ENCODE measurements at regions not wholly inside any gene's neighbourhood (a gene's known extent, or its start where the extent isn't known, plus 50 kb on each side); places are given as distances from the start of the nearest gene placed in this dataset.
A peak's percentile ranks its signal among the peaks of the same experiment; 100 is the strongest.
"Not testable (repeated sequence)": the region's sequence is repeated elsewhere in the genome, so short reads cannot be mapped to it uniquely, and the experiment has no call there.

DNA sequence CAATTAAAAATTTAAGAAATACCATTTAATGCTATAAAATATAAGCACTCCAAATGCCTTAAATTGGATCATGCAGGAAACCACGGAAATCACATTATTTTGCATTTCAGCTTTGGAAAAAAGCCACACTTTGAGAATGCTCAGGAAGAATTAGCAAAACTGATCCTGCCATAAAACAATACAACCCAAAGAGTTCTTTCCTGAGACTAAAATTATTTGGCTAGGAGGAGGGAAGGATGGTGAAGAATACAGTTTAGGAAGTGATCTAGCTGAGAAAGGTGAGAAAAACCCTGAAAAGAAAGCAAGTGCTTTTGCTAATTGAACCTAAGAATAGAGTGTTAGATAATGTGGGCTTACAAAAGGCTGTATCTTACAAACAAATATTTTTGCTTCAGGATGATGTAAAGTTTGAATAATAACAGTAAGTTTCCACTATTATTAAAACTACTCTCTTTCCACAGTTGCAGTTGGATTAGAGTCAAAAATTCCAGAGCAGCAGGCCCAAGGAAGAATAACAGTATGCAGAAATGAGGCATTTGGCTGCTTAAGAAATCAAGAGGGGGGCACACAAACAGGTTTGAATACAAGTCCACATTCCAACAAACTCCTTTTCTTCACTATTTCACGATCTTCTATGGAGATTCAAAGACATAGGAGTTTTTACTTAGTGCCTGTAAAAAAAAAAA is 565.4 kb downstream of the RFPL4B start:
- DNase-seq = no peak

GRCh38 chr6:112919744-112920143 is 572.6 kb downstream of the RFPL4B start:
- intact Hi-C loops (cut with DNase I; ENCODE audit: low total_unique reads); H3K36me3 ChIP-seq; H3K27ac ChIP-seq; H3K27me3 ChIP-seq; H3K4me1 ChIP-seq; DNase-seq; H3K4me3 ChIP-seq: not testable (repeated sequence)
- H3K9me3 ChIP-seq = peaks cover 0 to 14% (median 12%) of the 10 kb centered on the region in 3 donors

More for the DNA sequence above, 565.4 kb downstream of the RFPL4B start:
- peak overlapping the region in 1 of 2 donors; percentile 37 for H3K27ac ChIP-seq
- H3K9me3 ChIP-seq = no peaks in the 10 kb centered on the region
- H3K27me3 ChIP-seq = no peaks in the 10 kb centered on the region
- H3K36me3 ChIP-seq = no peaks in the 10 kb centered on the region
- H3K4me3 ChIP-seq = no peak overlapping the region
- TF ChIP-seq CTCF (IDR thresholded peaks at IDR 0.05) = no peak
- H3K4me1 ChIP-seq = peaks cover 0 to 20% (median 10%) of the 10 kb centered on the region in 4 donors
- intact Hi-C loops (cut with DNase I; ENCODE audit: low total_unique reads) = no loop called here

DNA sequence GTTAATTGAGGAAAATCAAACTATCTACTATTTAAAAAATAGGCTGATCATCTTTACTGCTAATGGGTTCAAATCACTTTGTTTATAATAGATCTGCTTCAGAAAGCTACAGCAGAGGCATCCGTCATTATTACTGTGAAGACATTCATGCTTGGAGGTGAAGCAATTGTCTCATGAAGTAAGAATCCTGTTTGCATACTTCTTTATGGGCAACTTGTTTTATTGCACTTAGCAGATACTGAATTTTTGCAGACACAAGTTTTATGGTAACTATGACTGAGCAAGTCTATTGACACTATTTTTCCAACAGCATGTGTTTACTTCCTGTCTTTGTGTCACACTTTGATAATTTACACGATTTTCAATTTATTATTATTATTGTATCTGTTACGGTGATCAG is 573.9 kb downstream of the RFPL4B start:
- intact Hi-C loops (cut with DNase I; ENCODE audit: low total_unique reads) = no loop called here
- H3K36me3 ChIP-seq = no peaks in the 10 kb centered on the region
- no peak overlapping the region for H3K4me3 ChIP-seq
- H3K27ac ChIP-seq = no peak overlapping the region
- H3K27me3 ChIP-seq = no peaks in the 10 kb centered on the region
- peaks cover 0 to 14% (median 12%) of the 10 kb centered on the region in 3 donors for H3K9me3 ChIP-seq
- no peak for TF ChIP-seq CTCF (IDR thresholded peaks at IDR 0.05)
- no peak for DNase-seq
- no peaks in the 10 kb centered on the region for H3K4me1 ChIP-seq

GRCh38 chr6:112923940-112924587 is 576.9 kb downstream of the RFPL4B start:
- Histone ChIP-seq H3K27me3 (no peaks in the 10 kb centered on the region), H3K9me3 (peaks cover 0 to 14% (median 12%) of the 10 kb centered on the region in 3 donors), H3K27ac (no peak overlapping the region), H3K4me1 (no peaks in the 10 kb centered on the region), H3K4me3 (no peak overlapping the region), H3K36me3 (no peaks in the 10 kb centered on the region)
- intact Hi-C loops (cut with DNase I; ENCODE audit: low total_unique reads) = no loop called here
- no peak for TF ChIP-seq CTCF (IDR thresholded peaks at IDR 0.05)
- no peak for DNase-seq

GRCh38 chr6:112925702-112926101 is 578.6 kb downstream of the RFPL4B start:
- Histone ChIP-seq H3K4me3 (no peak overlapping the region), H3K27ac (no peak overlapping the region), H3K9me3 (peaks cover 0 to 14% (median 12%) of the 10 kb centered on the region in 3 donors), H3K36me3 (no peaks in the 10 kb centered on the region), H3K4me1 (peaks cover 0 to 4% (median 0%) of the 10 kb centered on the region in 4 donors), H3K27me3 (no peaks in the 10 kb centered on the region)
- intact Hi-C loops (cut with DNase I; ENCODE audit: low total_unique reads) = no loop called here
- DNase-seq = no peak
- TF ChIP-seq CTCF (IDR thresholded peaks at IDR 0.05) = no peak

DNA sequence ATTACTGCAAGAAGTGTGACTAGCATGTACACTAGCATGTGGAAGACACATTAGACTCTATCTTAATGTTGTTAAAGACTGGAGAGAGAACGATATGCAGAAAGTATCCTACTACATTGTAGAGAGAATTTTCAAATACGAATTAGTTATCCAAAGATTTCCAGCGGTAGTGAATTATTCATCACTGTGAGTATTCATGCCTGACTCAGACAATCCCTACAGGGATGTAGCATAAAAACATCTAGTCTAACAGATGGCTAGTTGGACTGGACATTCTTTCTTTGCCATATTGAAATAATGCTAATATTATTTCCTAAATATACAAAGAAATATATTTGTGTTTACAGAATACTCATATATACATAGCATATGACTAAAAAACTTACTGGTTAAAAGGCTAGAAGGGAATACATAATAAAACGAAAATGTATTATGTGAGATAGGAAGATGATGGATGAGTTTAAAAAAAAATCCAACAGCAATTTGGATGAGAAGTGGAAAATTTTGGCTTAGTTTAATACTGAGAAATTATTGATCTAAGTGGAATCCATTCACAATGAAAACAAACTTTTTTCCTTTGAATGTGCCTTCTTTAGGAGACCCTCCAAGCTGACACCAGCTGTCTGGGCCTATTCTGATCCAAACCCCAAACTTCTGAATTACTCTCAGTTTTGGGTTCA is 580.7 kb downstream of the RFPL4B start:
- no peak for DNase-seq
- Histone ChIP-seq H3K27me3 (no peaks in the 10 kb centered on the region), H3K4me3 (no peak overlapping the region), H3K36me3 (no peaks in the 10 kb centered on the region), H3K4me1 (peaks cover 0 to 13% (median 2%) of the 10 kb centered on the region in 4 donors), H3K9me3 (peaks cover 0 to 4% (median 3%) of the 10 kb centered on the region in 3 donors), H3K27ac (no peak overlapping the region)
- intact Hi-C loops (cut with DNase I; ENCODE audit: low total_unique reads) = no loop called here
- no peak for TF ChIP-seq CTCF (IDR thresholded peaks at IDR 0.05)

Measured in tibial artery (tissue), 4 donors.